A673 (cell line): ENCODE measurements at regions not wholly inside any gene's neighbourhood (a gene's known extent, or its start where the extent isn't known, plus 50 kb on each side); places are given as distances from the start of the nearest gene placed in this dataset.

ENCODE experiments used
- EZH2 ChIP-seq: fragments of 200-600 bp; sonication (generic); IDR thresholded peaks from 2 replicates; pipeline ENCODE4 v1.6.1; 2017; ENCODE audit warnings: borderline replicate concordance, low read depth, mild to moderate bottlenecking, mixed read lengths, antibody characterized with exemption, low read length; ENCODE audit not compliant: poor library complexity, severe bottlenecking
- TF ChIP-seq, protein P1 (sequence below): fragments of 300-800, 200-600 bp; sonication (generic); conservative IDR thresholded peaks from 2 replicates; pipeline ENCODE4 v1.5.1; 2017; ENCODE audit warnings: low read depth, mild to moderate bottlenecking, antibody characterized with exemption, low read length, moderate library complexity, mixed read lengths

DNA sequence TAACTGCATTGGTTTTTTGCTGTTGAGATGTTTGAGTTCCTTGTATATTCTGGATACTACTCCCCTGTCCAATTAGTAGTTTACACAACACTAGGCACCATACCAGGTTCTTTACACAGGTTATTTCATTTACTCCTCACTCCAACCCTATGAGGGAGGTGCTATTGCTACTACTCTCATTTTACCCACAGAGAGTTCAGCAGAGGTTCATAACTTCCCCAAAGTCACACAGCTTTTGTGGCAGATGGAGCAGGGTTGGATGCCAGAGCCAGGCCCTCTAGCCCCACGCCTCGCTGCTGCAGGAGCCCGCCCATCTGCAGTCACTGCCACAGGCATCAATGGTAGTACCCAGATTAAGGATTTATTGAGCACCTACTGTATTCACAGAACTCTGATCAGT lies 61.7 kb upstream of the MAP3K4 start:
- TF ChIP-seq, protein P1, sequence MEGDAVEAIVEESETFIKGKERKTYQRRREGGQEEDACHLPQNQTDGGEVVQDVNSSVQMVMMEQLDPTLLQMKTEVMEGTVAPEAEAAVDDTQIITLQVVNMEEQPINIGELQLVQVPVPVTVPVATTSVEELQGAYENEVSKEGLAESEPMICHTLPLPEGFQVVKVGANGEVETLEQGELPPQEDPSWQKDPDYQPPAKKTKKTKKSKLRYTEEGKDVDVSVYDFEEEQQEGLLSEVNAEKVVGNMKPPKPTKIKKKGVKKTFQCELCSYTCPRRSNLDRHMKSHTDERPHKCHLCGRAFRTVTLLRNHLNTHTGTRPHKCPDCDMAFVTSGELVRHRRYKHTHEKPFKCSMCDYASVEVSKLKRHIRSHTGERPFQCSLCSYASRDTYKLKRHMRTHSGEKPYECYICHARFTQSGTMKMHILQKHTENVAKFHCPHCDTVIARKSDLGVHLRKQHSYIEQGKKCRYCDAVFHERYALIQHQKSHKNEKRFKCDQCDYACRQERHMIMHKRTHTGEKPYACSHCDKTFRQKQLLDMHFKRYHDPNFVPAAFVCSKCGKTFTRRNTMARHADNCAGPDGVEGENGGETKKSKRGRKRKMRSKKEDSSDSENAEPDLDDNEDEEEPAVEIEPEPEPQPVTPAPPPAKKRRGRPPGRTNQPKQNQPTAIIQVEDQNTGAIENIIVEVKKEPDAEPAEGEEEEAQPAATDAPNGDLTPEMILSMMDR, result no peak
- TF ChIP-seq EZH2, result no peak
